ENCODE measurements at regions not wholly inside any gene's neighbourhood (a gene's known extent, or its start where the extent isn't known, plus 50 kb on each side); places are given as distances from the start of the nearest gene placed in this dataset.

DNA sequence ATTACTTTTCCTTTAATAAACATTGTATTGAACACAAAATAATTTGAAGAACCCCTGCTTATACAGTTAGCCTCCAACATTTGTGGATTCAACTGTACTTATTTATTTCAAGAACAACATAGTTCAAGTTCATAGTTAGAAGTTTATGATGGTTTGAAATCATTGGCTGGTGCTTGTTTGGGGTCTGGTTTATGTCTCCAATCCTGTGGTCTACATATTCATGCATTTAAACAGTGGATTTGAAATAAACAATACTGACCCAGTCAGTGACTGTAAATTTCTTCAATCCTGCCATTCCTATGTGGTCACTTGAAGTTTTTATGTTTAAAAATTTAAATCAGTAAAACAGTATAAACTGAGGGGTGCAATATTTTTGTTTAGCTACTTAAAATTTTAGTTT is 145.1 kb upstream of the TRPC7 start:
- Histone ChIP-seq H3K4me3 (no peak overlapping the region), H3K9me3 (no peaks in the 10 kb centered on the region), H3K4me1 (no peaks in the 10 kb centered on the region), H3K27me3 (no peaks in the 10 kb centered on the region), H3K27ac (no peak overlapping the region), H3K36me3 (no peaks in the 10 kb centered on the region)
- no peak for DNase-seq (ENCODE audit: low spot score in 2 of 2)
- TF ChIP-seq, protein P1, sequence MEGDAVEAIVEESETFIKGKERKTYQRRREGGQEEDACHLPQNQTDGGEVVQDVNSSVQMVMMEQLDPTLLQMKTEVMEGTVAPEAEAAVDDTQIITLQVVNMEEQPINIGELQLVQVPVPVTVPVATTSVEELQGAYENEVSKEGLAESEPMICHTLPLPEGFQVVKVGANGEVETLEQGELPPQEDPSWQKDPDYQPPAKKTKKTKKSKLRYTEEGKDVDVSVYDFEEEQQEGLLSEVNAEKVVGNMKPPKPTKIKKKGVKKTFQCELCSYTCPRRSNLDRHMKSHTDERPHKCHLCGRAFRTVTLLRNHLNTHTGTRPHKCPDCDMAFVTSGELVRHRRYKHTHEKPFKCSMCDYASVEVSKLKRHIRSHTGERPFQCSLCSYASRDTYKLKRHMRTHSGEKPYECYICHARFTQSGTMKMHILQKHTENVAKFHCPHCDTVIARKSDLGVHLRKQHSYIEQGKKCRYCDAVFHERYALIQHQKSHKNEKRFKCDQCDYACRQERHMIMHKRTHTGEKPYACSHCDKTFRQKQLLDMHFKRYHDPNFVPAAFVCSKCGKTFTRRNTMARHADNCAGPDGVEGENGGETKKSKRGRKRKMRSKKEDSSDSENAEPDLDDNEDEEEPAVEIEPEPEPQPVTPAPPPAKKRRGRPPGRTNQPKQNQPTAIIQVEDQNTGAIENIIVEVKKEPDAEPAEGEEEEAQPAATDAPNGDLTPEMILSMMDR (IDR thresholded peaks at IDR 0.05) = no peak
- no peak for TF ChIP-seq POLR2A (IDR thresholded peaks at IDR 0.05)
- no peak for TF ChIP-seq EP300 (IDR thresholded peaks at IDR 0.05)

DNA sequence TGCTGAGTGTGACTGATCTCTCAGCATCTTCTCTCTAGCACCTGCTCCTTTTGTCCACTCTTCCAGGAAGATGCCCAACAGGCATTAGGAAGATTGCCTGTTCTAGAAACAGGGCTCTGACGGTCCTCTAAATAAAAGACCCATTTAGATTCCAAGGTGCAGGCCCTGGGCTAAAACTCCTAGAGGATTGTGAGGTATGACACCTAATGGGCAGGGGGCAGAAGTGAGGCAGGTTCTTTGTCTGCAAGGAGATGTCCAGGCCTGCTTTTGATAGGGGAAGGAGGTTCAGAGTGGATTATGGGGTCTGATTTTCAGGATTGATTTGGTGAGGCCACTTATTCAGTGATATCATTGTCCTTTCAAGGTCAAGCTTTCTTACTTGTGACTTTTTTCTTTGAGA is 140.8 kb upstream of the TRPC7 start:
- Histone ChIP-seq H3K9me3 (no peaks in the 10 kb centered on the region), H3K27ac (no peak overlapping the region), H3K4me1 (no peaks in the 10 kb centered on the region), H3K36me3 (no peaks in the 10 kb centered on the region), H3K27me3 (no peaks in the 10 kb centered on the region), H3K4me3 (no peak overlapping the region)
- TF ChIP-seq EP300 (IDR thresholded peaks at IDR 0.05) (no peak), POLR2A (IDR thresholded peaks at IDR 0.05) (no peak)
- TF ChIP-seq, protein P1 (IDR thresholded peaks at IDR 0.05) = no peak
- DNase-seq (ENCODE audit: low spot score in 2 of 2) = no peak
- WGBS, 2 donors = 22 to 30% methylated on average over 1 of the region's 1 CpG

DNA sequence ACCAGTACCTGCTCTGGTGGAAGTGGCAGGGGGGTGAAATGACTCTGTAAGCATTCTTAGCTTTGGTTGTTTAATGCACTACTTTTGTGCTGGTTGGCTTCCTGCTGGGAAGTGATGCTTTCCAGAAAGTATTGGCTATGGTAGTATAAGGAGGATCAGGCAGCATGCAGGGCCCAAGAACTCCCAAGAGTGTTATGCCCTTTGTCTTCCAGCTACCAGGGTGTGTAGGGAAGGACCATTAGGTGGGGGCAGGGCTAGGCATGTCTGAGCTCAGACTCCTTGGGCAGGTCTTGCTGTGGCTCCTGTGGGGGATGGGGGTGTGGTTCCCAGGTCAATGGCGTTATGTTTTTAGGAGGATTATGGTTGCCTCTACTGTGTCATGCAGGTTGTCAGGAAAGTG is 135.8 kb upstream of the TRPC7 start:
- DNase-seq (ENCODE audit: low spot score in 2 of 2) = no peak
- H3K4me3 ChIP-seq = no peak overlapping the region
- TF ChIP-seq EP300 (IDR thresholded peaks at IDR 0.05) = no peak
- TF ChIP-seq, protein P1 (IDR thresholded peaks at IDR 0.05) = no peak
- TF ChIP-seq POLR2A (IDR thresholded peaks at IDR 0.05) = no peak
- H3K9me3 ChIP-seq = peaks cover 0 to 11% (median 0%) of the 10 kb centered on the region in 4 donors
- 86 to 100% methylated on average over 1 of the region's 1 CpG for WGBS, 2 donors
- H3K36me3 ChIP-seq = no peaks in the 10 kb centered on the region
- no peak overlapping the region for H3K27ac ChIP-seq
- no peaks in the 10 kb centered on the region for H3K27me3 ChIP-seq
- H3K4me1 ChIP-seq = no peaks in the 10 kb centered on the region

DNA sequence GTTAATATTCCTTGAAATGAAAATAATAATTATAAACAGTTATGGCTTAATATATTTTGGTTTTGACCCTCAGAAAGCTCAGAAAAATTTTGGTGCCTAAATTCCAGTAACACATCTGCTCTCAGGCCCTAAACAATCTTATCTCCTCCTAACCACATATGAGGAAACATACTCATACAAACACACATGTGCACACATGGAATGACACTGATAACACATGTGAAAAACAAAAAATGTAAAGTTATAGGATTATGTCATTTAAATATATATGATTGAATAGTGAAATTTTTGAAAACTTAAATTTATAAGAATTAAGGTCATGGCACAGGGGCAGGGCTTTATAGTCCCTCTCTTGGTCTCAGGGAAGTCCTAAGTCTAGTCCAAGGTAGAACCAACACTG is 127.2 kb upstream of the TRPC7 start:
- no peak for DNase-seq (ENCODE audit: low spot score in 2 of 2)
- Histone ChIP-seq H3K27ac (no peak overlapping the region), H3K4me1 (no peaks in the 10 kb centered on the region), H3K9me3 (peaks cover 0 to 6% (median 0%) of the 10 kb centered on the region in 4 donors), H3K4me3 (no peak overlapping the region), H3K36me3 (no peaks in the 10 kb centered on the region), H3K27me3 (no peaks in the 10 kb centered on the region)
- TF ChIP-seq EP300 (IDR thresholded peaks at IDR 0.05) (no peak), POLR2A (IDR thresholded peaks at IDR 0.05) (no peak)
- TF ChIP-seq, protein P1 (IDR thresholded peaks at IDR 0.05) = no peak

DNA sequence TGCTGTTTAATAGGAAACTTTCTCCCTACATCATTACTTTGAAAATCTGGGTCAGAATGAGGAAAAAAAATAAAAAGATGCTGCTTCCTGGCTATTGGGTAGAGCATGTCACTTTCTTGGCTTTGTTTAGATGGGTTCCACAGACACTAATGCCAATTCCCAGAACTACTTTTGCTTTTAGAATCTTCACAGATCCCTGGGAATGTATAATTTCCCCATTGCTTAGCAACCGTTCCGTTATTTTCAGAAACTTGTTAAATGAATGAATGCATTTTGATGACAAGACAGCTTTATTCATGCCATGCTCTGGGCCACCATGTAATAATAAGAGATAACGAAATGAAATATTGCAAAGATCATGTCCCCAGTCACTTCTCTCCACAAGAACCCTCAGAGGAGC is 126.5 kb upstream of the TRPC7 start:
- Histone ChIP-seq H3K4me3 (no peak overlapping the region), H3K9me3 (peaks cover 0 to 6% (median 0%) of the 10 kb centered on the region in 4 donors), H3K27me3 (no peaks in the 10 kb centered on the region), H3K4me1 (no peaks in the 10 kb centered on the region), H3K27ac (no peak overlapping the region), H3K36me3 (no peaks in the 10 kb centered on the region)
- 57 to 73% methylated on average over 3 of the region's 3 CpGs for WGBS, 2 donors
- no peak for TF ChIP-seq POLR2A (IDR thresholded peaks at IDR 0.05)
- no peak for TF ChIP-seq EP300 (IDR thresholded peaks at IDR 0.05)
- TF ChIP-seq, protein P1 (IDR thresholded peaks at IDR 0.05) = no peak
- no peak for DNase-seq (ENCODE audit: low spot score in 2 of 2)

Data from tibial nerve (tissue), 4 donors.